ENCODE measurements at regions not wholly inside any gene's neighbourhood (a gene's known extent, or its start where the extent isn't known, plus 50 kb on each side); places are given as distances from the start of the nearest gene placed in this dataset.

DNA sequence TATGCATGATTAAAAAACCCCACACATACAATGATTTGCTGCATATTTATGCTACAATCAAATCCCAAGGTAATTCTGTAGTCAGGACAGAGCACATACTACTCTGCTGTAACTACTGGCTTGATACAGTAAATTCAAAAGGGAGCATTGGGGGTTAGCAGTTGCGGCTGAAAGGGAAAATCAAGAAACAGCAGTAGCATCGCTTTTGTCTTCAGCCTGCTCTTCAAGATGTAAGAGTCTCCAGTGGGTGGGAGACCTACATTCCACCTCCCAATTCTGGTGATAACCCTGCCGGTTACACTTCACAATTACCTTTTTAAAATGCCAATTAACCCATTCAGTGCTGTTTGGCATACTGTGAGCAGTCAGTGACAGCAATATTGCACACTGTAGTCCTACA lies 259.4 kb downstream of the NR2F2 start:
- Histone ChIP-seq H3K27ac (ENCODE audit: extremely low read depth, low read depth, low read length) (no peak overlapping the region), H3K4me3 (ENCODE audit: low read depth, low read length) (no peak overlapping the region), H3K4me1 (ENCODE audit: control insufficient read depth, insufficient read depth, low read length) (peaks cover 10% of the 10 kb centered on the region), H3K9me3 (ENCODE audit: control insufficient read depth, insufficient read depth, low read depth, low read length) (no peaks in the 10 kb centered on the region), H3K36me3 (ENCODE audit: control insufficient read depth in 2 of 2, insufficient read depth in 1 of 2, low read length in 2 of 2) (no peaks in the 10 kb centered on the region)
- TF ChIP-seq ZNF449 (tag by site-specific recombination; IDR thresholded peaks at IDR 0.05) = no peak
- TF ChIP-seq SCRT2 (tag by site-specific recombination; IDR thresholded peaks at IDR 0.05) = no peak
- TF ChIP-seq ZNF132 (tag by site-specific recombination; IDR thresholded peaks at IDR 0.05; ENCODE audit: borderline replicate concordance) = no peak
- no peak for TF ChIP-seq ZNF48 (tag by site-specific recombination; IDR thresholded peaks at IDR 0.05)
- TF ChIP-seq ZNF148 (tag by site-specific recombination; IDR thresholded peaks at IDR 0.05; ENCODE audit: borderline replicate concordance) = no peak
- TF ChIP-seq ZSCAN4 (tag by site-specific recombination; IDR thresholded peaks at IDR 0.05) = no peak
- TF ChIP-seq, protein P1, sequence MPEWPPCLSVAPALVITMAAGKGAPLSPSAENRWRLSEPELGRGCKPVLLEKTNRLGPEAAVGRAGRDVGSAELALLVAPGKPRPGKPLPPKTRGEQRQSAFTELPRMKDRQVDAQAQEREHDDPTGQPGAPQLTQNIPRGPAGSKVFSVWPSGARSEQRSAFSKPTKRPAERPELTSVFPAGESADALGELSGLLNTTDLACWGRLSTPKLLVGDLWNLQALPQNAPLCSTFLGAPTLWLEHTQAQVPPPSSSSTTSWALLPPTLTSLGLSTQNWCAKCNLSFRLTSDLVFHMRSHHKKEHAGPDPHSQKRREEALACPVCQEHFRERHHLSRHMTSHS (tag by site-specific recombination; IDR thresholded peaks at IDR 0.05) = no peak
- no peak for TF ChIP-seq ZNF266 (tag by site-specific recombination; IDR thresholded peaks at IDR 0.05; ENCODE audit: low read depth)
- no peak for TF ChIP-seq ZNF529 (tag by site-specific recombination; IDR thresholded peaks at IDR 0.05; ENCODE audit: insufficient replicate concordance)
- TF ChIP-seq ZBTB11 (tag by site-specific recombination; conservative IDR thresholded peaks at IDR 0.05; ENCODE audit: low read depth) = no peak
- TF ChIP-seq ZNF146 (tag by site-specific recombination; IDR thresholded peaks at IDR 0.05) = no peak
- no peak for TF ChIP-seq ZNF140 (tag by site-specific recombination; IDR thresholded peaks at IDR 0.05)
- no peak for TF ChIP-seq ZBTB17 (tag by site-specific recombination; IDR thresholded peaks at IDR 0.05)
- TF ChIP-seq ZNF560 (tag by site-specific recombination; IDR thresholded peaks at IDR 0.05; ENCODE audit: borderline replicate concordance) = no peak
- no peak for TF ChIP-seq ZNF426 (tag by site-specific recombination; IDR thresholded peaks at IDR 0.05)
- ChIA-PET POLR2A (no interaction called here), CTCF (interaction anchor here (0.6 kb wide), 2 partner anchors 233 to 644 kb away, joined by 4 to 5 read pairs; no protein-coding TSS in a partner anchor)

- H3K4me1 ChIP-seq (ENCODE audit: control insufficient read depth, insufficient read depth, low read length) = peaks cover 10% of the 10 kb centered on the region
- CTCF ChIA-PET = interaction anchor here (0.5 to 0.6 kb wide), 2 partner anchors 123 to 185 kb away, joined by 3 read pairs; no protein-coding TSS in a partner anchor
- POLR2A ChIA-PET = no interaction called here
- TF ChIP-seq ZBTB20 (tag by site-specific recombination; IDR thresholded peaks at IDR 0.05) (no peak), ZBTB49 (tag by site-specific recombination; IDR thresholded peaks at IDR 0.05; ENCODE audit: low read depth) (no peak), ZNF626 (tag by site-specific recombination; IDR thresholded peaks at IDR 0.05) (no peak), ZNF629 (tag by site-specific recombination; IDR thresholded peaks at IDR 0.05) (no peak), ZNF624 (tag by site-specific recombination; IDR thresholded peaks at IDR 0.05) (no peak)
- TF ChIP-seq, protein P2, sequence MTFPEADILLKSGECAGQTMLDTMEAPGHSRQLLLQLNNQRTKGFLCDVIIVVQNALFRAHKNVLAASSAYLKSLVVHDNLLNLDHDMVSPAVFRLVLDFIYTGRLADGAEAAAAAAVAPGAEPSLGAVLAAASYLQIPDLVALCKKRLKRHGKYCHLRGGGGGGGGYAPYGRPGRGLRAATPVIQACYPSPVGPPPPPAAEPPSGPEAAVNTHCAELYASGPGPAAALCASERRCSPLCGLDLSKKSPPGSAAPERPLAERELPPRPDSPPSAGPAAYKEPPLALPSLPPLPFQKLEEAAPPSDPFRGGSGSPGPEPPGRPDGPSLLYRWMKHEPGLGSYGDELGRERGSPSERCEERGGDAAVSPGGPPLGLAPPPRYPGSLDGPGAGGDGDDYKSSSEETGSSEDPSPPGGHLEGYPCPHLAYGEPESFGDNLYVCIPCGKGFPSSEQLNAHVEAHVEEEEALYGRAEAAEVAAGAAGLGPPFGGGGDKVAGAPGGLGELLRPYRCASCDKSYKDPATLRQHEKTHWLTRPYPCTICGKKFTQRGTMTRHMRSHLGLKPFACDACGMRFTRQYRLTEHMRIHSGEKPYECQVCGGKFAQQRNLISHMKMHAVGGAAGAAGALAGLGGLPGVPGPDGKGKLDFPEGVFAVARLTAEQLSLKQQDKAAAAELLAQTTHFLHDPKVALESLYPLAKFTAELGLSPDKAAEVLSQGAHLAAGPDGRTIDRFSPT (tag by site-specific recombination; IDR thresholded peaks at IDR 0.05) = no peak
Observed at GRCh38 chr15:96593735-96594134, 263.2 kb downstream of the NR2F2 start.

More at GRCh38 chr15:96593735-96594134, 263.2 kb downstream of the NR2F2 start:
- H3K9me3 ChIP-seq (ENCODE audit: control insufficient read depth, insufficient read depth, low read depth, low read length) = no peaks in the 10 kb centered on the region
- no peaks in the 10 kb centered on the region for H3K36me3 ChIP-seq (ENCODE audit: control insufficient read depth in 2 of 2, insufficient read depth in 1 of 2, low read length in 2 of 2)
- H3K27ac ChIP-seq (ENCODE audit: extremely low read depth, low read depth, low read length) = no peak overlapping the region
- H3K4me3 ChIP-seq (ENCODE audit: low read depth, low read length) = no peak overlapping the region

Data from HEK293 (cell line).